ENCODE measurements at regions not wholly inside any gene's neighbourhood (a gene's known extent, or its start where the extent isn't known, plus 50 kb on each side); places are given as distances from the start of the nearest gene placed in this dataset.
"Not testable (repeated sequence)": the region's sequence is repeated elsewhere in the genome, so short reads cannot be mapped to it uniquely, and the experiment has no call there.

GRCh38 chr20:25813511-25813910 lies 116.9 kb upstream of the ZNF337 start:
- TF ChIP-seq CTCF, POLR2A (IDR thresholded peaks at IDR 0.05): not testable (repeated sequence)
